SK-N-SH (cell line): ENCODE measurements at regions not wholly inside any gene's neighbourhood (a gene's known extent, or its start where the extent isn't known, plus 50 kb on each side); places are given as distances from the start of the nearest gene placed in this dataset.
"Not testable (repeated sequence)": the region's sequence is repeated elsewhere in the genome, so short reads cannot be mapped to it uniquely, and the experiment has no call there.

Source experiments
- CTCF ChIA-PET: fragments of 300-600, 350-600 bp; formaldehyde crosslinking; extraction: SDS; loops from one replicate; lab custom pipeline; 2021; lab: Yijun Ruan, JAX
- POLR2A ChIA-PET: fragments of 350-600 bp; sonication (Branson Sonifier 250); formaldehyde crosslinking; extraction: SDS; loops from one replicate; lab custom pipeline; 2020; ENCODE audit warnings: antibody characterized with exemption, inconsistent platforms; lab: Yijun Ruan, JAX
- DNase-seq: peaks from one replicate; pipeline ENCODE4 v3.0.0; 2012
- H2AFZ ChIP-seq: fragments of 200-600 bp; sonication (generic); 2 replicates; pipeline ENCODE4 v1.8.1; 2016; ENCODE audit warnings: antibody characterized with exemption, mild to moderate bottlenecking, low read depth
- H3F3A ChIP-seq: fragments of 200-600 bp; sonication (generic); replicated peaks from 2 replicates; pipeline ENCODE3; 2016; ENCODE audit warnings: antibody characterized with exemption, mild to moderate bottlenecking; ENCODE audit not compliant: insufficient read depth
- H3K27ac ChIP-seq, 2 experiments: fragments of 200-500 bp in 1 of 2; fragments of 200-600 bp in 1 of 2; sonication (Bioruptor generic) in 1 of 2; sonication (generic), shearing (Covaris generic) in 1 of 2; 2 replicates each; pipeline versions ENCODE4 v1.5.1 to v1.6.1; 2014 to 2016; ENCODE audit warnings: low read depth in 2 of 2, inconsistent platforms in 1 of 2, low read length in 1 of 2, mild to moderate bottlenecking in 1 of 2, mixed read lengths in 1 of 2
- H3K27me3 ChIP-seq: fragments of 200-600 bp; sonication (generic), shearing (Covaris generic); 2 replicates; pipeline ENCODE4 v1.6.1; 2016; ENCODE audit warnings: mixed run types; ENCODE audit not compliant: insufficient read depth
- H3K36me3 ChIP-seq, 2 experiments: fragments of 200-500 bp in 1 of 2; fragments of 200-600 bp in 1 of 2; sonication (Bioruptor generic) in 1 of 2; sonication (generic) in 1 of 2; replicated peaks in 1 of 2; 2 replicates each; pipeline versions ENCODE3 to v1.5.1; 2014 to 2016; ENCODE audit warnings: low read length in 1 of 2, mild to moderate bottlenecking in 1 of 2; ENCODE audit not compliant: insufficient read depth in 2 of 2, control insufficient read depth in 1 of 2
- H3K4me1 ChIP-seq, 2 experiments: fragments of 200-500 bp in 1 of 2; fragments of 200-600 bp in 1 of 2; sonication (Bioruptor generic) in 1 of 2; sonication (generic), shearing (Covaris generic) in 1 of 2; 2 replicates each; pipeline versions ENCODE4 v1.5.1 to v1.6.1; 2014 to 2016; ENCODE audit warnings: low read depth in 1 of 2, low read length in 1 of 2, mixed run types in 1 of 2; ENCODE audit not compliant: insufficient read depth in 2 of 2, control insufficient read depth in 1 of 2
- H3K4me2 ChIP-seq: fragments of 200-600 bp; sonication (generic), shearing (Covaris generic); 2 replicates; pipeline ENCODE4 v1.6.1; 2017; ENCODE audit warnings: mixed run types
- H3K4me3 ChIP-seq, 2 experiments: fragments of 200-500 bp in 1 of 2; fragments of 200-600 bp in 1 of 2; sonication (Bioruptor generic) in 1 of 2; sonication (generic), shearing (Covaris generic) in 1 of 2; 2 replicates each; pipeline versions ENCODE4 v1.5.1 to v1.8.1; 2014 to 2016; ENCODE audit warnings: low read depth in 2 of 2, inconsistent platforms in 1 of 2, low read length in 1 of 2, mild to moderate bottlenecking in 1 of 2, mixed read lengths in 1 of 2, moderate library complexity in 1 of 2
- H3K79me2 ChIP-seq: fragments of 200-600 bp; sonication (generic); 2 replicates; pipeline ENCODE4 v1.8.1; 2017; ENCODE audit warnings: mild to moderate bottlenecking; ENCODE audit not compliant: insufficient read depth
- H3K9ac ChIP-seq: fragments of 200-600 bp; sonication (generic); 2 replicates; pipeline ENCODE4 v1.6.1; 2017; ENCODE audit warnings: mixed run types
- H3K9me2 ChIP-seq: fragments of 200-600 bp; sonication (generic); 2 replicates; pipeline ENCODE4 v1.6.1; 2017; ENCODE audit warnings: mixed run types
- H3K9me3 ChIP-seq: fragments of 200-600 bp; sonication (generic); 2 replicates; pipeline ENCODE4 v1.6.1; 2017; ENCODE audit warnings: mixed run types, mild to moderate bottlenecking, moderate library complexity
- H4K20me1 ChIP-seq: fragments of 200-600 bp; sonication (generic); 2 replicates; pipeline ENCODE4 v1.6.1; 2017; ENCODE audit warnings: mild to moderate bottlenecking, mixed run types; ENCODE audit not compliant: insufficient read depth
- CHD2 ChIP-seq: fragments of 150-350 bp; IDR thresholded peaks from 2 replicates; pipeline ENCODE4 v1.6.1; 2018; ENCODE audit warnings: low read length; ENCODE audit not compliant: partially characterized antibody
- EZH2phosphoT487 ChIP-seq: fragments of 200-600 bp; sonication (generic); IDR thresholded peaks from 2 replicates; pipeline ENCODE4 v1.6.1; 2017; ENCODE audit warnings: low read depth, mixed run types, mild to moderate bottlenecking, antibody characterized with exemption, moderate library complexity, borderline replicate concordance
- GATA2 ChIP-seq: sonication (generic); formaldehyde crosslinking; IDR thresholded peaks from 2 replicates; pipeline ENCODE4 v1.5.0; 2020; ENCODE audit warnings: mild to moderate bottlenecking, missing genetic modification reagents
- MXI1 ChIP-seq: IDR thresholded peaks from 2 replicates; pipeline ENCODE4 v1.6.1; 2012; ENCODE audit warnings: mild to moderate bottlenecking, low read depth, low read length, improper control_type of control experiment
- NRF1 ChIP-seq: IDR thresholded peaks from 2 replicates; pipeline ENCODE4 v1.6.1; 2012; ENCODE audit warnings: low read depth, mild to moderate bottlenecking, low read length
- POLR2AphosphoS5 ChIP-seq: IDR thresholded peaks from 2 replicates; pipeline ENCODE4 v1.6.1; 2012; ENCODE audit warnings: low read depth, low read length
- RAD21 ChIP-seq: IDR thresholded peaks from 2 replicates; pipeline ENCODE4 v1.6.1; 2012; ENCODE audit warnings: mild to moderate bottlenecking, low read length
- RFX5 ChIP-seq: IDR thresholded peaks from 2 replicates; pipeline ENCODE4 v1.6.1; 2012; ENCODE audit warnings: mild to moderate bottlenecking, improper control_type of control experiment, low read length
- SIN3A ChIP-seq: IDR thresholded peaks from 2 replicates; pipeline ENCODE4 v1.6.1; 2012; ENCODE audit warnings: low read depth, mild to moderate bottlenecking, low read length, moderate library complexity, borderline replicate concordance
- TCF12 ChIP-seq: IDR thresholded peaks from 2 replicates; pipeline ENCODE4 v1.4.0; 2012
- YY1 ChIP-seq: IDR thresholded peaks from 2 replicates; pipeline ENCODE4 v1.4.0; 2012; ENCODE audit warnings: low read depth, mild to moderate bottlenecking
- WGBS: methylation state at CpG from one replicate; pipeline ENCODE4 v1.1.6; 2017; ENCODE audit warnings: low lambda C conversion rate; 5-methylcytosine and 5-hydroxymethylcytosine counted together
- TF ChIP-seq, protein P1 (sequence below): IDR thresholded peaks from 2 replicates; pipeline ENCODE4 v1.4.0; 2012; ENCODE audit warnings: low read depth
- TF ChIP-seq, protein P2 (sequence below): fragments of 150-350 bp; IDR thresholded peaks from 2 replicates; pipeline ENCODE4 v1.6.1; 2017; ENCODE audit warnings: antibody characterized with exemption, low read length, low read depth, borderline replicate concordance
- TF ChIP-seq, protein P3 (sequence below): IDR thresholded peaks from 2 replicates; pipeline ENCODE4 v1.6.1; 2012; ENCODE audit warnings: mild to moderate bottlenecking, low read depth, low read length, moderate library complexity

DNA sequence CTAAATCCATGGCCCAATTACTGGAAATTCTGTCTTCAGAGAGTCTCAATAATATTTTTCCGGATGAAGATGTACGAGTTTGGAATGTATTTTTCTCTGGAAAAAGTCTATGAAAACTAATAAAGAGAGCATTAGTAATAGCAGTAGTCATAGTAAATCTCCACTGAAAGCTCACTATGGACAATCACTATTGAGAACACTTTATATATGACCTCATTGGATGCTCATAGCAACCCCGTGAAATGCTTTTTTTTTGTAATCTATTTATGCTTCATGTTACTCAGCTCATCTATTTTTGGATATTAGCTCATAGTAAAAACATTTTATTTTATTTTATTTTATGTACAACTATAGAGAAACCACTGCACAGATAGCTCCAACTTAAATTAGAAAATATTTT is 94.3 kb upstream of the MYO3A start:
- Histone ChIP-seq H2AFZ (no peak overlapping the region), H3K27me3 (no peaks in the 10 kb centered on the region), H3K4me2 (no peak overlapping the region), H3K9ac (no peak overlapping the region), H3F3A (no peaks in the 10 kb centered on the region), H3K4me1 (no peaks in the 10 kb centered on the region; a peak in 2 of 4 replicates), H3K9me3 (no peaks in the 10 kb centered on the region), H3K9me2 (no peaks in the 10 kb centered on the region), H3K36me3 (no peaks in the 10 kb centered on the region), H3K79me2 (no peaks in the 10 kb centered on the region), H3K4me3 (no peak overlapping the region), H4K20me1 (no peaks in the 10 kb centered on the region), H3K27ac (no peak overlapping the region)
- 26% methylated on average over 3 of the region's 3 CpGs for WGBS
- ChIA-PET CTCF (no interaction called here), POLR2A (no interaction called here)
- TF ChIP-seq YY1 = no peak
- no peak for TF ChIP-seq RAD21
- TF ChIP-seq, protein P1, sequence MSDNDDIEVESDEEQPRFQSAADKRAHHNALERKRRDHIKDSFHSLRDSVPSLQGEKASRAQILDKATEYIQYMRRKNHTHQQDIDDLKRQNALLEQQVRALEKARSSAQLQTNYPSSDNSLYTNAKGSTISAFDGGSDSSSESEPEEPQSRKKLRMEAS = no peak
- no peak for TF ChIP-seq MXI1
- TF ChIP-seq, protein P2, sequence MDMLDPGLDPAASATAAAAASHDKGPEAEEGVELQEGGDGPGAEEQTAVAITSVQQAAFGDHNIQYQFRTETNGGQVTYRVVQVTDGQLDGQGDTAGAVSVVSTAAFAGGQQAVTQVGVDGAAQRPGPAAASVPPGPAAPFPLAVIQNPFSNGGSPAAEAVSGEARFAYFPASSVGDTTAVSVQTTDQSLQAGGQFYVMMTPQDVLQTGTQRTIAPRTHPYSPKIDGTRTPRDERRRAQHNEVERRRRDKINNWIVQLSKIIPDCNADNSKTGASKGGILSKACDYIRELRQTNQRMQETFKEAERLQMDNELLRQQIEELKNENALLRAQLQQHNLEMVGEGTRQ = no peak
- no peak for TF ChIP-seq CHD2
- TF ChIP-seq RFX5 = no peak
- TF ChIP-seq POLR2AphosphoS5 = no peak
- TF ChIP-seq EZH2phosphoT487 = no peak
- no peak for TF ChIP-seq TCF12
- TF ChIP-seq, protein P3, sequence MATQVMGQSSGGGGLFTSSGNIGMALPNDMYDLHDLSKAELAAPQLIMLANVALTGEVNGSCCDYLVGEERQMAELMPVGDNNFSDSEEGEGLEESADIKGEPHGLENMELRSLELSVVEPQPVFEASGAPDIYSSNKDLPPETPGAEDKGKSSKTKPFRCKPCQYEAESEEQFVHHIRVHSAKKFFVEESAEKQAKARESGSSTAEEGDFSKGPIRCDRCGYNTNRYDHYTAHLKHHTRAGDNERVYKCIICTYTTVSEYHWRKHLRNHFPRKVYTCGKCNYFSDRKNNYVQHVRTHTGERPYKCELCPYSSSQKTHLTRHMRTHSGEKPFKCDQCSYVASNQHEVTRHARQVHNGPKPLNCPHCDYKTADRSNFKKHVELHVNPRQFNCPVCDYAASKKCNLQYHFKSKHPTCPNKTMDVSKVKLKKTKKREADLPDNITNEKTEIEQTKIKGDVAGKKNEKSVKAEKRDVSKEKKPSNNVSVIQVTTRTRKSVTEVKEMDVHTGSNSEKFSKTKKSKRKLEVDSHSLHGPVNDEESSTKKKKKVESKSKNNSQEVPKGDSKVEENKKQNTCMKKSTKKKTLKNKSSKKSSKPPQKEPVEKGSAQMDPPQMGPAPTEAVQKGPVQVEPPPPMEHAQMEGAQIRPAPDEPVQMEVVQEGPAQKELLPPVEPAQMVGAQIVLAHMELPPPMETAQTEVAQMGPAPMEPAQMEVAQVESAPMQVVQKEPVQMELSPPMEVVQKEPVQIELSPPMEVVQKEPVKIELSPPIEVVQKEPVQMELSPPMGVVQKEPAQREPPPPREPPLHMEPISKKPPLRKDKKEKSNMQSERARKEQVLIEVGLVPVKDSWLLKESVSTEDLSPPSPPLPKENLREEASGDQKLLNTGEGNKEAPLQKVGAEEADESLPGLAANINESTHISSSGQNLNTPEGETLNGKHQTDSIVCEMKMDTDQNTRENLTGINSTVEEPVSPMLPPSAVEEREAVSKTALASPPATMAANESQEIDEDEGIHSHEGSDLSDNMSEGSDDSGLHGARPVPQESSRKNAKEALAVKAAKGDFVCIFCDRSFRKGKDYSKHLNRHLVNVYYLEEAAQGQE = no peak
- no peak for TF ChIP-seq SIN3A
- no peak for TF ChIP-seq NRF1
- TF ChIP-seq GATA2 (CRISPR knock-in tag) = no peak
- no peak for DNase-seq

DNA sequence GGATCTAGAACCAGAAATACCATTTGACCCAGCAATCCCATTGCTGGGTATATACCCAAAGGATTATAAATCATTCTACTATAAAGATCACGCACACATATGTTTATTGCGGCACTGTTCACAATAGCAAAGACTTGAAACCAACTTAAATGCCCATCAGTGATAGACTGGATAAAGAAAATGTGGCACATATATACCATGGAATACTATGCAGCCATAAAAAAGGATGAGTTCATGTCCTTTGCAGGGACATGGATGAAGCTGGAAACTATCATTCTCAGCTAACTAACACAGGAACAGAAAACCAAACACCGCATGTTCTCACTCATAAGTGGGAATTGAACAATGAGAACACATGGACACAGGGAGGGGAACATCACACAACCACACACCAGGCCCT is 93.2 kb upstream of the MYO3A start:
- H3K36me3 ChIP-seq, H3K27ac ChIP-seq, CTCF ChIA-PET, DNase-seq, H3K79me2 ChIP-seq, H3K27me3 ChIP-seq, H3K4me3 ChIP-seq, H2AFZ ChIP-seq, H3F3A ChIP-seq, H4K20me1 ChIP-seq, H3K9me3 ChIP-seq, H3K4me2 ChIP-seq, H3K4me1 ChIP-seq, H3K9me2 ChIP-seq, POLR2A ChIA-PET, H3K9ac ChIP-seq: not testable (repeated sequence)
- 55% methylated on average over 3 of the region's 3 CpGs for WGBS
